GM21390 (cell line): ENCODE measurements at regions not wholly inside any gene's neighbourhood (a gene's known extent, or its start where the extent isn't known, plus 50 kb on each side); places are given as distances from the start of the nearest gene placed in this dataset.
A peak's percentile ranks its signal among the peaks of the same experiment; 100 is the strongest.
"Not testable (repeated sequence)": the region's sequence is repeated elsewhere in the genome, so short reads cannot be mapped to it uniquely, and the experiment has no call there.

Experiments
- ATAC-seq: cut with Tn5 transposase; IDR thresholded peaks from one replicate; pipeline ENCODE4 v1.9.1; 2021; ENCODE audit not compliant: unreplicated experiment

GRCh38 chr12:116327992-116328391 is 50.5 kb upstream of the MED13L start:
- not testable (repeated sequence) for ATAC-seq

DNA sequence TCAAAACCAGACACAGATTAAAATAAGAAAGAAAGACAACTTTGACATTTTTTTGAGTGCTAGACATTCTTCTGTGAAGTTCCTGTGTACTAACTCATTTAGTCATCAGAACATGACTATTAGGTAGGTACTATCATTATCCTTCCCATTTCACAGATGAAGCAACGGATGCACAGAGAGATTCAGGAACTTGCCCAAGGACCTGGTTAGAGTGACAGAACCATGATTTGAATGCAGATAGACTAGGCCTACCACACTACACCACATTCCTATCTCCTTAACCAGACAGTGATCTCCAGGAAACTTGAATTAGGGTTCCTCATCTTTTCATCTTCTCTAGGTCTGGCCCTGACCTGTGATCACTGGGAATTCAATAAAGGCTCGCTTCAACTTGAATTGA is 54.4 kb upstream of the MED13L start:
- no peak for ATAC-seq

- no peak for ATAC-seq
These were observed 55.4 kb upstream of the MED13L start for GRCh38 chr12:116332705-116333380.

GRCh38 chr12:116333402-116333801 is 55.9 kb upstream of the MED13L start:
- no peak for ATAC-seq

DNA sequence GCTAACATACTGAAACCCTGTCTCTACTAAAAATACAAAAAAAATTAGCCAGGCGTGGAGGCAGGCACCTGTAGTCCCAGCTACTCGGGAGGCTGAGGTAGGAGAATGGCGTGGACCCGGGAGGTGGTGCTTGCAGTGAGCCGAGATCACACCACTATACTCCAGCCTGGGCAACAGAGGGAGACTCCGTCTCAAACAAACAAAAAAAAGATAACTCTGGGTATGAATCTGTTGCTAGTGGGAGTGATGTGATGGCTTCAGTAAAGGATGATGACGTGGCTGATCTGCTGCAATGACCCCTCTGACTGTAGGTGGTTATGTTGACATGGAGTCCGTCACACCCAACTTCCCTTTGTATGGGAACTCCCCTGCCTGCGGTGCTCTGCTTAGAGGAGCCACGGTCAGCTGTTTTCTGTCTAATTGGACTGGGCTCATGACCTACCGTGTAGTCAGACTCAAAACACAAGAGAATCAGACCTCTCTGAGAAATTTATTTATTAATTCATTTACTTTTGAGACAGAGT is 59.1 kb upstream of the MED13L start:
- ATAC-seq, result peak; percentile 63

DNA sequence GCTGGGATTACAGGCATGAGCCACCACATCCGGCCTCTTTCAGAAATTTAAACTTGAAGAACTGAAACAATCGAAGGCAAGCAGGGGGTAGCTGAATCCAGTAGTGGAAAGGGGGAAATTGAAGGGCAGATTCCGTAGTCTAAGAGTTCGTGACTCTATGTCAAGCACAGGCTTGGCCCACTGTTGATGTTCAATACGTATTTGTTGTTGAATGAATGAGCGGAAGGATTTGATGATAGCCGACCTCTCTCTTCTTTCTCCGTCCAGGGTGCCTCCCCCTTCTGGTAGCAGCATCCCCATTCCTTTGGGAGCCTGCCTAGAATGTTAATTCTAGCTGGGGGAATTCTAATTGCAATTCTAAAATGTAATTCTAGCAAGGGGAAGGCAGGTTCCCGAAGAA is 59.8 kb upstream of the MED13L start:
- no peak for ATAC-seq

DNA sequence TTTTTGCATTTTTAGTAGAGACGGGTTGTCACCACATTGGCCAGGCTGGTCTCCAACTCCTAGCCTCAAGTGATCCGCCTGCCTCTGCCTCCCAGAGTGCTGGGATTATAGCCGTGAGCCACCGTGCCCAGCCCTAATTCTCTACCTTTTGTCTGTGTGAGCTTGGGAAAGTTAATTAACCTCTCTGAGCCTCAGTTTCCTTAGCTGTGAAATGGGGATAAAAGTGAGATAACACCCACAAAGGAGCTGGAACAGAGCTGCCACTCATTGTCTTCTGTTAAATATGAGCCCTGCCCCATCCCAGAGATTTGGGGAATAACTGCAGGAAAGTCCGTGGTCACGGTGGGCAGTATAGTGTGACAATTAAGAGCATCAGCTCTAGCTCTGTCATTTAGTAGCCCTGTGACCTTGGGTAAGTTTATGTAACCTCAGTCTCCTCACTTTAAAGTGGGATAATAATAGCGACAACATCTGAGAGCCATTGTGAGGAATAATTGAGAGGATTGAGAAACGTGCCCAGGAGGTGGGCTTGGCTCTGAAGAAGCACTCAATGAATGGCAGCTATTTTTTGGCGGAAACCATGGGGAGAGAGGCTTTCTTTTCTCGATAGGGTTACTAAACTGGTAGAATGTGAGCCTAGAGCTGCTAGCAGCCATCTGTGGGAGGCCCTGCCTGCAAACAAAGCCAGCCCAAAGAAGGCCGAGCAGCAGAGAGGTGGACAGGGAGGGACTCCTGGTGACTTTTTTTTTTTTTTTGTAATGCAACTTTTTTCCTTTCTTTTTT is 60.8 kb upstream of the MED13L start:
- no peak for ATAC-seq

DNA sequence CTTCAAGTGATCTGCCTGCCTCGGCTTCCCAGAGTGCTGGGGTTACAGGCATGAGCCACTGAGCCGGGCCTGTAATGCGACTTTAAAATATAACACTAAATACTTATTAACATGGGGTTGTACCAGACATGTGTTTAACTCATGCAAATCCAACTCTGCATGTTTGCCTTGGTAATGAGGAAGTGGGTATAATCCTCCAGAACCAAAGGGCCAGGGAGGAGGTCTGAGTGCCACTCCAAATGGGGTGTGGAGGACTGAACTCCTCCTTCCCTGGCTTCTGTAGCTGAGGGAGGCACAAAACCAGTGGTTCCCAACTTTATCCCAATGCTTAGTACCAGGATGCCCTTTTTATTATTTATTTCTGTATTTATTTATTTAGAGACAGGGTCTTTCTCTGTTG is 61.6 kb upstream of the MED13L start:
- no peak for ATAC-seq

DNA sequence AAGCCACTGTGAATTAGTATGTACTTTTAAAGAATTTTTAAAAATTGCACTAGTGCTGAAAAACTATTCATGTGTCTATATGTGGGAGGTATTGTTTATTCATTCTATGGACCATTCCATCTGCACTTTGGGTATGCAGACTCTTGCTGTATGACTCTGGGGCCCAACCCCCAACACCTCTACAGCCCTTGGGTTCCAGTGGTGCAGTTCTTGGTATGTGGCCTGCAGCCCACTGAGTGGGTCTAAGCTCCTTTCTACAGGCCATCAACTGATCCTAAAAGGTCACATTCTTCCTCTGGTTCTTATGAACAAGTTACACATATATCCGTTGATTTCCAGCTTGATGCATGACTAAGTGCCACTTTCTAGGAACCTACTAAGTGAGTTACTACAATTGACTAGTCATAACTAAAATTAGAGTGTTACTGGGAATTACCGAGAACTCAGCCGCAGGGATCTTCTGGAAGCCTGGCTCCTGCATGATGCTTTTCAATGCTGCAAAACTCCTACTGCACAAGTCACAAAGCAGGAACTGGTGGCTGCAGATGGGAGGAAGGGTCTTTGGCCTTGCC is 62.4 kb upstream of the MED13L start:
- ATAC-seq, result no peak

DNA sequence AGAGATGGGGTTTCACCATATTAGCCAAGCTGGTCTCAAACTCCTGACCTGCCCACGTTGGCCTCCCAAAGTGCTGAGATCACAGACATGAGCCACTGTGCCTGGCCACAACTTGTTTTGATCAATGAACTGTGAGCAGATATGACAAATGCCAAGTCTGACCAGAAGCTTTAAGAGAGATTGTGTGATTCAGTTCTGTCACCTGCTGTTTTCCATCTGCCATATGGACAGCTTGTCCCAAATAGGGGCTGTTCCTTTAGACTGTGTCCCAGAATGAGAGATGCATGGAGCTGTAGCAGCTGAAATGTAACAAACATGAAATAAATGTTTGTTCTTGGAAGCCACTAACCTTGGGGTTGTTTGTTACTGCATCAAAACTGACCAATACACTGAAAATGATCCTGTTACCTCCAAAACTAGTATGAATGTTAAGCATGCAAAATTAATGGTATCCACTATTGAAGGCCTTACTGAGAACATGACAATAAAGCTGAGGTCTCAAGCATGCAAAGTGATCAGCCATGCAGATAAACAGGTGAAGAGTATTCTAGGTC is 65.9 kb upstream of the MED13L start:
- ATAC-seq, result no peak

DNA sequence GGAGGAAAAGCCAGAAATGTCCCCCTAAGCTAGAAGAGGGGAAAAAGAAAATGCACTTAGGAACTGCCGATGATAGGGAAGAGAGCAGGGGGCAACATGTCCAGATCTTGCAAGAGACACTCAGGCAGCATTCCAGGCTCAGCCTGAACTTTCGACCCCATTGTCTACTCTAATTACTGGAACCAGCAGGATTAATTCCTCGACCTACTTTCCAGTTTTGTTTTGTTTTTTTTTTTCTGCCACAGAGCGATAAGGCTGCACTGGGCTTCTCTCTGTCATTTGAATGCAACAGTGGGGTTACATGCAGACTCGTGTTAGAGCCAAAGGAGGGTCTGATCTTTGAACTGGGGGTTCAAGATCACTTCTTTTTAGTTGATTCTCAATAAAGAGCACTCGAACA is 68.7 kb upstream of the MED13L start:
- ATAC-seq, result no peak

DNA sequence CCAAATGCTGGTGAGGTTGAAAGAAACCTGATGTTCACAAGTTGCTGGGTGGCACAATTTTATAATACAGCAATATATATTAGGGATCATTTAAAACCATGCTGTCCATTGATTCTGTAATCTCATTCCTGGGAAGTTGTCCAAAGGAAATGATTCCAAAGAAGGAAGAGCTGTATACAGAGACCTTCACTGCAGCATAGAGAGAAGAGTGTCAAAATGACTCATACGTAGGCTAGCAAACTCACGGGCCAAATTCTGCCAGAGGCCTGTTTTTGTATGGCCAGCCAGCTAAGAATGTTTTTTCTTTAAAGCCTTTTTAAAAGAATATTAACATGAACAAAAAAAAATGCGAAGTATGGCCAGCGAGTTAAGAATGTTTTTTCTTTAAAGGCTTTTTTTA is 69.2 kb upstream of the MED13L start:
- ATAC-seq, result no peak

DNA sequence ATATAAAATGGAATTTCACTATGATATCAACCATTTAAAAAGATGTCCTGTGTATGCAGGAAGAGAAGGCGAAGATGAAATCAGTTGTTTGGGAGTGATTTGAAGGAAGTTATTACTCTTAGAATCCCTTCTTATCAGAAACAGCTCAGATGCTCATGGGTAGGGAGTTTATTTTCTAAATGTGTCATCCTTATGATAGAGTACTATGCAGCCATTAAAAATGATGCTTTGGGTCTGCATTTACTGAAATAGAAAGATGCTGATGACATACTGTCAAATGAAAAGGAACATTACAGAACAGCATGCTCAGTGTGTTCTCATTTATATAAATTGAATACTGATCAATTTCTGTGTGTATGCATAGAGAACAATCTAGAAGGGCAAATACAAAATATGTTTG is 69.8 kb upstream of the MED13L start:
- ATAC-seq, result no peak

- no peak for ATAC-seq
These were observed 74.9 kb upstream of the MED13L start for GRCh38 chr12:116352315-116352835.

DNA sequence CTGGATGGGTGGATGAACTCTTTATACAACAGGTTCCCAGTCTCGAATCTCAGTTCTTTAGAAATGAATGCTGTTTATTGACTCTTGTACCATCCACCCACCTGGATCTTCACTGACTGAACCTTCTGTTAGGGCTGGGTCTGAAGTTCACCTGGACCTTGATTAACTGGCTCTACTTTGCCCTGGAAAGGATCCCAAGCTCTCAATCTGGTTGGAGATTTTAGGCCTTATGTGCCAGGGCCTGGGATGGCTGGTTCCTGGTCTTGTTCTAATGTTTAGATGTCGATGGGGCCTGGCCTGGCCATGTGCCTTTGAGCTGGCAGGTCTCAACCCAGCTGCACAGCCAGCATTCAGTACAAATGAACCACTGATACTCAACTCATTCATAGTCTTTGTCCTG is 76.5 kb upstream of the MED13L start:
- no peak for ATAC-seq

DNA sequence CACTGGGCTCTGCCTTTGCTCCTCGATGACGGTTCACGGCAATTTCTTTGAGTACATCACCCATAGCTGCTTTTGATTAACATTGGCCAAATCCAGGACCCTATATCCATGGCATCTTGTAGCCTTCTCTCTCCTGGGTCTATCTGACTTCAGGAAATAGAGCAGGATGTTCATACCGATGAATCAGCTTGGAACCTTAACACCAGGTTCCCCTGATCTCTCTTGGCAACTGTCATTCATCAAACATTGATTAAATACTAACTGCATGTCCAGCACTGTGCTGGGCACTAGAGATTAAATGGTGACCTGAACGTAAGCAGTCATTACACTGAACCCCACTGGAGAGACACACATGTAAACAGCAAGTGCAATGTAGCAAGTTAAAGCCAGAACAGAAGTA is 77.0 kb upstream of the MED13L start:
- ATAC-seq, result no peak

DNA sequence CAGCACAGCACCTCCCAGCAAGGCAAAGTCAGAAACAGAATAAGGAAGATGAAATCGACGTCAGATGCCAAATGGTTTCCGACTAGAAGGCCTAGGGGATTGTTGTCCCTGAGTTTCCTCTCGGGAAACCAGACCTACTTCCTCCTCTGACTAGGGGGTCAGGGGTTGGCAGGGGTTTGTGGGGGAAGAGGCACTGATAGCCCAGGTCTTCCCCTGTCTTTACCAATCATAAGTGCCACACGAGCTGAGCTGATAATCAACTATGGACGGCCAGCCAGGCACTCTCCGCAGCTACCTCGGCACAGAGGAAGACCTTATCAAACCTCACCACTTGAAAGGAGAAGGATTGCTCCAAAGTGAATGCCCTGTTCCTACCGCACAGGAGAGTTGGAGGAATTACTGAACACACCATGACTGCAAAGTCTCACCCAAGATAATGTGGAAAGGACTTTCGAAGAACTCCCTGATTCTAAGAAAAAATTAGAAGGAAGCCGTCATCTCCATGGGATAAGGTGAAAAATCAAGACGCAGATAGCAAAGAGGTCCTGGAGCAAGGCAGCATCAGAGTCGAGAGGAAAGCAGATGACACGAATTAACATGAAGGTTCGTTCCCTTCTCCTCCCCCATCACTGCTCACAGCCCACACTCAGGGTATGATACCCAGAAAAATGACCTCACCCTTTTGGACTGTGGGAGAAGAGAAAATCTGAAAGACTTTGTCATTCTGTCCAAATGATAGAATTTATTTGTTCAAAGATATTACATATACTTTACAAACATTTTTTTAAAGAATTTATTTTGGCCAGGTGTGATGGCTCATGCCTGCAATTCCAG is 77.7 kb upstream of the MED13L start:
- no peak for ATAC-seq

- no peak for ATAC-seq
These were observed 81.0 kb upstream of the MED13L start for GRCh38 chr12:116358536-116358892.

DNA sequence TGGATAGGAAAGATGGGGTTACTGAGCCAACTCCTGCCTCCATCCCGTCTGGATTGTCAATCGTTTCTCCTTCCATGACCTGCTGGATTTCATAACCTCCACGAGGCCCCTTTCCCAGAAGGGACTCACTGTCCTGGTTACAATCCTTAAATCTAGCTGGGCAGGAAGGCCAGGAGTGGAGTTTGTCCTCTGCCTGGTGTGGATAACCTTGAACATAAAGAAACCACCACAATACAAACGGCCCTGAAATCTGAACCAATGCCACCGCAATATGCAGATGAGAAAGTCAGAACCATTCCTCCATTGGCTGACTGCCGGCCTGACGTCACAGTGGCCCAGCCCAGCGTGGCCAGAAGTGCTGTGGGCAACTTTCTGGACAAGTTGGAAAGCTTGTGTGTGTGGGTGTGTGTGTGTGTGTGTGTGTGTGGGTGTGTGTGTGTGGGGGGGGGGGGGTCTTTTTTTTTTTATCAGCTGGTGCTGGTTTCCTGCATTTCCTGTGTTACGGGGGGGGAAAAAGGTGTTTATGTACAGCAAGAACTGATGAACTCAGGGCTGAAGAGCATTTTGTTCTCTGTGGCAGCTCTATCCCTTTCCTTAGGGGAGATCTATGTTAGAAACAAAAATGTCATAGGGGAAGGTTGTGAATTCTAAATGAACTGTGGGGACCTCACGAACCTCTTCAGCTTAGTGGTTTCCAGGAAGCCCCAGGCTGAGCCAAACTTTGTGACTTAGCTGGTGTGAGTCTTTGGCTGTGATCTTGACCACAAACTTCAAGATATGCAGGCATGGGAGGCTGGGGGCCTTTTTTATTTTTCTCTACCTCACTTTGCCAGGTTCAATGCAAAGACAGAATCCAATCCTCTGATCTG is 81.6 kb upstream of the MED13L start:
- peak; percentile 78 for ATAC-seq
